ENCODE measurements at regions not wholly inside any gene's neighbourhood (a gene's known extent, or its start where the extent isn't known, plus 50 kb on each side); places are given as distances from the start of the nearest gene placed in this dataset.

GRCh38 chr10:9656386-9656785 is 1361.3 kb upstream of the CELF2 start:
- no peaks in the 10 kb centered on the region for H3K79me2 ChIP-seq (ENCODE audit: control insufficient read depth, insufficient read depth, low read length)
- no peak overlapping the region for H3K4me3 ChIP-seq (replicated peaks in 1 of 3; ENCODE audit: insufficient read depth in 1 of 3, low read depth in 1 of 3, low read length in 3 of 3)
- no peak for TF ChIP-seq GATA2 (IDR thresholded peaks at IDR 0.05; ENCODE audit: insufficient read depth, insufficient read length, low read depth, low read length)
- TF ChIP-seq POLR2A (IDR thresholded peaks at IDR 0.05; ENCODE audit: low read depth, low read length) = no peak
- TF ChIP-seq CTCF (IDR thresholded peaks at IDR 0.05; ENCODE audit: extremely low read depth in 1 of 2, insufficient read depth in 1 of 2, low read depth in 1 of 2, low read length in 2 of 2) = no peak
- no peak for TF ChIP-seq POLR2AphosphoS5 (IDR thresholded peaks at IDR 0.05; ENCODE audit: insufficient read depth, low read depth, low read length)
- no peak for TF ChIP-seq EZH2 (IDR thresholded peaks at IDR 0.05; ENCODE audit: borderline replicate concordance, low read depth, low read length, severe bottlenecking)
- dilution Hi-C loops (cut with MboI; ENCODE audit: extremely low pct_ligation_motif_present, low sequenced_read_pairs) (no loop called here), intact Hi-C loops (cut with micrococcal nuclease) (no loop called here)
- FAIRE-seq = no peak
- no peak for DNase-seq (ENCODE audit: low read depth, low spot score)
- H3K9me1 ChIP-seq (replicated peaks; ENCODE audit: control insufficient read depth, extremely low read depth, insufficient read depth, low read length) = no peaks in the 10 kb centered on the region
- no peak overlapping the region for H2AFZ ChIP-seq (ENCODE audit: low read depth, low read length)
- H3K27ac ChIP-seq (ENCODE audit: insufficient read depth, low read depth, low read length) = no peak overlapping the region
- no peaks in the 10 kb centered on the region for H3K9me3 ChIP-seq (replicated peaks; ENCODE audit: control insufficient read depth, insufficient read depth, low read length)
- ChIA-PET CTCF (no interaction called here), POLR2A (no interaction called here)
- no peak overlapping the region for H3K4me2 ChIP-seq (ENCODE audit: insufficient read depth, low read length)
- no peaks in the 10 kb centered on the region for H3K36me3 ChIP-seq (ENCODE audit: control insufficient read depth in 2 of 2, extremely low read depth in 1 of 2, insufficient read depth in 2 of 2, low read length in 2 of 2)
- no peak overlapping the region for H3K9ac ChIP-seq (replicated peaks; ENCODE audit: extremely low read depth, insufficient read depth, low read length)
- H4K20me1 ChIP-seq (replicated peaks; ENCODE audit: control insufficient read depth, extremely low read depth, insufficient read depth, low read length) = no peaks in the 10 kb centered on the region
- no peaks in the 10 kb centered on the region for H3K4me1 ChIP-seq (ENCODE audit: control insufficient read depth, extremely low read depth, insufficient read depth, low read length)
- no peaks in the 10 kb centered on the region for H3K27me3 ChIP-seq (ENCODE audit: control insufficient read depth in 2 of 2, insufficient read depth in 2 of 2, low read length in 2 of 2)
- no TSS peak for BruUV-seq (replicated peaks)

GRCh38 chr10:9656996-9657395 is 1360.7 kb upstream of the CELF2 start:
- intact Hi-C loops (cut with micrococcal nuclease) = no loop called here
- Histone ChIP-seq H3K79me2 (ENCODE audit: control insufficient read depth, insufficient read depth, low read length) (no peaks in the 10 kb centered on the region), H4K20me1 (replicated peaks; ENCODE audit: control insufficient read depth, extremely low read depth, insufficient read depth, low read length) (no peaks in the 10 kb centered on the region), H3K4me3 (replicated peaks in 1 of 3; ENCODE audit: insufficient read depth in 1 of 3, low read depth in 1 of 3, low read length in 3 of 3) (no peak overlapping the region), H3K27ac (ENCODE audit: insufficient read depth, low read depth, low read length) (no peak overlapping the region), H3K9me3 (replicated peaks; ENCODE audit: control insufficient read depth, insufficient read depth, low read length) (no peaks in the 10 kb centered on the region), H3K27me3 (ENCODE audit: control insufficient read depth in 2 of 2, insufficient read depth in 2 of 2, low read length in 2 of 2) (no peaks in the 10 kb centered on the region), H3K4me2 (ENCODE audit: insufficient read depth, low read length) (no peak overlapping the region), H3K9ac (replicated peaks; ENCODE audit: extremely low read depth, insufficient read depth, low read length) (no peak overlapping the region), H3K36me3 (ENCODE audit: control insufficient read depth in 2 of 2, extremely low read depth in 1 of 2, insufficient read depth in 2 of 2, low read length in 2 of 2) (no peaks in the 10 kb centered on the region), H3K9me1 (replicated peaks; ENCODE audit: control insufficient read depth, extremely low read depth, insufficient read depth, low read length) (no peaks in the 10 kb centered on the region), H2AFZ (ENCODE audit: low read depth, low read length) (no peak overlapping the region), H3K4me1 (ENCODE audit: control insufficient read depth, extremely low read depth, insufficient read depth, low read length) (no peaks in the 10 kb centered on the region)
- DNase-seq (ENCODE audit: low read depth, low spot score) (no peak), FAIRE-seq (no peak)
- no TSS peak for BruUV-seq (replicated peaks)
- dilution Hi-C loops (cut with MboI; ENCODE audit: extremely low pct_ligation_motif_present, low sequenced_read_pairs) = no loop called here
- no peak for TF ChIP-seq GATA2 (IDR thresholded peaks at IDR 0.05; ENCODE audit: insufficient read depth, insufficient read length, low read depth, low read length)
- no peak for TF ChIP-seq POLR2AphosphoS5 (IDR thresholded peaks at IDR 0.05; ENCODE audit: insufficient read depth, low read depth, low read length)
- no peak for TF ChIP-seq FOS (IDR thresholded peaks at IDR 0.05; ENCODE audit: borderline replicate concordance, insufficient read depth, low read length)
- TF ChIP-seq MYC (IDR thresholded peaks at IDR 0.05; ENCODE audit: low read depth, low read length) = no peak
- TF ChIP-seq JUN (IDR thresholded peaks at IDR 0.05; ENCODE audit: borderline replicate concordance, insufficient read depth, insufficient read length, low read depth) = no peak
- TF ChIP-seq MAX (IDR thresholded peaks at IDR 0.05; ENCODE audit: insufficient read depth, insufficient read length) = no peak
- TF ChIP-seq POLR2A (IDR thresholded peaks at IDR 0.05; ENCODE audit: low read depth, low read length) = no peak
- no peak for TF ChIP-seq EZH2 (IDR thresholded peaks at IDR 0.05; ENCODE audit: borderline replicate concordance, low read depth, low read length, severe bottlenecking)
- TF ChIP-seq CTCF (IDR thresholded peaks at IDR 0.05; ENCODE audit: extremely low read depth in 1 of 2, insufficient read depth in 1 of 2, low read depth in 1 of 2, low read length in 2 of 2) = no peak
- CTCF ChIA-PET = no interaction called here
- POLR2A ChIA-PET = no interaction called here

Data from endothelial cell of umbilical vein (primary cell).